Keratinocyte (primary cell): ENCODE measurements at regions not wholly inside any gene's neighbourhood (a gene's known extent, or its start where the extent isn't known, plus 50 kb on each side); places are given as distances from the start of the nearest gene placed in this dataset.

ENCODE experiments used
- DNase-seq: peaks from one replicate; pipeline ENCODE4 v3.0.0-alpha.2; 2011; ENCODE audit warnings: low read depth, missing footprints, low spot score
- FAIRE-seq: peaks from 2 replicates; lab custom pipeline; 2011; peaks lifted over from hg19 to GRCh38; lab: Jason Lieb, UNC
- H2AFZ ChIP-seq: 2 replicates; pipeline ENCODE4 v1.6.0; 2012; ENCODE audit warnings: low read length, control low read depth, inconsistent platforms; ENCODE audit not compliant: control insufficient read depth
- H3K27ac ChIP-seq: 2 replicates; pipeline ENCODE4 v1.5.1; 2011; ENCODE audit warnings: low read length; ENCODE audit not compliant: control insufficient read depth, insufficient read depth
- H3K27me3 ChIP-seq: 3 replicates; pipeline ENCODE4 v1.6.0; 2011; ENCODE audit warnings: low read length; ENCODE audit not compliant: control insufficient read depth, insufficient read depth; ENCODE audit errors: extremely low read depth
- H3K36me3 ChIP-seq, 2 experiments: 2 replicates in 1 of 2; 3 replicates in 1 of 2; pipeline ENCODE4 v1.5.1; 2011; ENCODE audit warnings: low read length in 2 of 2, mild to moderate bottlenecking in 1 of 2; ENCODE audit not compliant: control insufficient read depth in 2 of 2, insufficient read depth in 2 of 2; ENCODE audit errors: extremely low read depth in 1 of 2
- H3K4me1 ChIP-seq: 3 replicates; pipeline ENCODE4 v1.5.1; 2011; ENCODE audit warnings: low read length; ENCODE audit not compliant: control insufficient read depth, insufficient read depth; ENCODE audit errors: extremely low read depth
- H3K4me2 ChIP-seq: 3 replicates; pipeline ENCODE4 v1.6.0; 2011; ENCODE audit warnings: low read depth, low read length; ENCODE audit not compliant: control insufficient read depth, insufficient read depth; ENCODE audit errors: extremely low read depth
- H3K4me3 ChIP-seq, 3 experiments: fragments of 200-600 bp in 1 of 3; sonication (generic) in 1 of 3; 2 replicates in 2 of 3; 3 replicates in 1 of 3; pipeline ENCODE4 v1.5.1; 2011 to 2016; ENCODE audit warnings: low read length in 3 of 3, mild to moderate bottlenecking in 3 of 3, control low read depth in 2 of 3, inconsistent platforms in 1 of 3, low read depth in 1 of 3, mixed read lengths in 1 of 3, mixed run types in 1 of 3, moderate library complexity in 1 of 3; ENCODE audit not compliant: control insufficient read depth in 2 of 3, insufficient read depth in 2 of 3; ENCODE audit errors: extremely low read depth in 1 of 3
- H3K79me2 ChIP-seq: 2 replicates; pipeline ENCODE4 v1.6.0; 2012; ENCODE audit warnings: low read length; ENCODE audit not compliant: control insufficient read depth, insufficient read depth
- H3K9ac ChIP-seq: 3 replicates; pipeline ENCODE4 v1.6.0; 2011; ENCODE audit warnings: low read length; ENCODE audit not compliant: control insufficient read depth, insufficient read depth; ENCODE audit errors: extremely low read depth
- H3K9me1 ChIP-seq: 3 replicates; pipeline ENCODE4 v1.6.0; 2011; ENCODE audit warnings: low read length; ENCODE audit not compliant: control insufficient read depth, insufficient read depth; ENCODE audit errors: extremely low read depth
- H3K9me3 ChIP-seq: 2 replicates; pipeline ENCODE4 v1.5.1; 2012; ENCODE audit warnings: low read depth, low read length; ENCODE audit not compliant: control insufficient read depth
- H4K20me1 ChIP-seq: 3 replicates; pipeline ENCODE4 v1.6.0; 2011; ENCODE audit warnings: low read length; ENCODE audit not compliant: control insufficient read depth, insufficient read depth; ENCODE audit errors: extremely low read depth
- EZH2 ChIP-seq: IDR thresholded peaks from one replicate; pipeline ENCODE4 v1.6.1; 2012; ENCODE audit warnings: inconsistent platforms, mild to moderate bottlenecking, low read length, moderate library complexity
- dilution Hi-C: fragments of 300-500 bp; cut with MboI; formaldehyde crosslinking; loops from one replicate; pipeline ENCODE4 v1.7.0; 2020; ENCODE audit warnings: low sequenced_read_pairs; ENCODE audit not compliant: extremely low pct_ligation_motif_present
- TF ChIP-seq, protein P1 (sequence below), 3 experiments: IDR thresholded peaks in 1 of 3; conservative IDR thresholded peaks in 1 of 3; optimal IDR thresholded peaks in 1 of 3; 2 replicates in 2 of 3; 3 replicates in 1 of 3; pipeline versions ENCODE3 to v1.5.1; 2011; ENCODE audit warnings: low read length in 3 of 3, mild to moderate bottlenecking in 3 of 3, moderate library complexity in 2 of 3, control low read depth in 1 of 3, inconsistent platforms in 1 of 3; ENCODE audit not compliant: insufficient read depth in 2 of 3; ENCODE audit errors: extremely low read depth in 1 of 3

GRCh38 chr5:89484962-89485361 is 602.0 kb upstream of the MEF2C start:
- Histone ChIP-seq H3K4me2 (no peak overlapping the region), H2AFZ (no peak overlapping the region), H3K27ac (no peak overlapping the region), H3K4me3 (no peak overlapping the region), H3K9me1 (no peaks in the 10 kb centered on the region), H3K9ac (no peak overlapping the region), H3K9me3 (no peaks in the 10 kb centered on the region), H3K4me1 (no peaks in the 10 kb centered on the region), H3K79me2 (no peaks in the 10 kb centered on the region), H3K36me3 (no peaks in the 10 kb centered on the region), H3K27me3 (no peaks in the 10 kb centered on the region), H4K20me1 (no peaks in the 10 kb centered on the region)
- DNase-seq = no peak
- no peak for FAIRE-seq
- no peak for TF ChIP-seq EZH2
- TF ChIP-seq, protein P1, sequence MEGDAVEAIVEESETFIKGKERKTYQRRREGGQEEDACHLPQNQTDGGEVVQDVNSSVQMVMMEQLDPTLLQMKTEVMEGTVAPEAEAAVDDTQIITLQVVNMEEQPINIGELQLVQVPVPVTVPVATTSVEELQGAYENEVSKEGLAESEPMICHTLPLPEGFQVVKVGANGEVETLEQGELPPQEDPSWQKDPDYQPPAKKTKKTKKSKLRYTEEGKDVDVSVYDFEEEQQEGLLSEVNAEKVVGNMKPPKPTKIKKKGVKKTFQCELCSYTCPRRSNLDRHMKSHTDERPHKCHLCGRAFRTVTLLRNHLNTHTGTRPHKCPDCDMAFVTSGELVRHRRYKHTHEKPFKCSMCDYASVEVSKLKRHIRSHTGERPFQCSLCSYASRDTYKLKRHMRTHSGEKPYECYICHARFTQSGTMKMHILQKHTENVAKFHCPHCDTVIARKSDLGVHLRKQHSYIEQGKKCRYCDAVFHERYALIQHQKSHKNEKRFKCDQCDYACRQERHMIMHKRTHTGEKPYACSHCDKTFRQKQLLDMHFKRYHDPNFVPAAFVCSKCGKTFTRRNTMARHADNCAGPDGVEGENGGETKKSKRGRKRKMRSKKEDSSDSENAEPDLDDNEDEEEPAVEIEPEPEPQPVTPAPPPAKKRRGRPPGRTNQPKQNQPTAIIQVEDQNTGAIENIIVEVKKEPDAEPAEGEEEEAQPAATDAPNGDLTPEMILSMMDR (optimal IDR thresholded peaks at IDR 0.05 in 1 of 3, IDR thresholded peaks at IDR 0.05 in 1 of 3, conservative IDR thresholded peaks at IDR 0.05 in 1 of 3; ENCODE audit: extremely low read depth in 1 of 3, insufficient read depth in 2 of 3, low read length in 3 of 3) = no peak
- dilution Hi-C loops = no loop called here

DNA sequence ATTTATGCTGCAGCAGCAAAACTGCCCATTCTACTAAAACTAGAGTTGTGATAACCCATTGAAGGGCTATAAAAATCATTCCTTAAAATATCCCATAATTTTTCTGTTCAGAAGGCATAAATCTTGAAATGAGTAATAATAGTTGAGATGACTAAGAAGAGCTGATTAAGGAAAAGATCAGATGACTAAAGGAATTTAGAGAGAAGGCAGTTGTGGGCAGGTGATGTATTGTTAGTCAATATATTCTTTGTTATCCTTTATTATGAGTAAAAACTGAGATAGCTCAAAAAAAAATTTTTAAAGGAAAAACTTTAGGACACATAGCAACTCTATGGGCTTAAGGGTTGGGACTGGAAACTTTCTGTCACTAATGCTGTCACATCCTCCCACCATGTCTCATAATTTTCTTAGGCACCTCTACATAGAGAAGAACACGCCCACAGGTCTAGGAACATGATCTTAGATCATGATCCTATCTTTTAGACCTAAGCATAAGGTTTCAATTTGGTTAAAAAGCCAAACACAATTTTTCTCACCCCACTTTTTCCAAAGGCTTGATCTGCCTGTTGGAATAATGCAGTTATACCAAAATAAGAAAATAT is 597.5 kb upstream of the MEF2C start:
- DNase-seq (no peak), FAIRE-seq (no peak)
- no peaks in the 10 kb centered on the region for H3K79me2 ChIP-seq
- no peaks in the 10 kb centered on the region for H3K36me3 ChIP-seq
- no peak overlapping the region for H3K9ac ChIP-seq
- dilution Hi-C loops = no loop called here
- no peak overlapping the region for H3K27ac ChIP-seq
- no peaks in the 10 kb centered on the region for H3K27me3 ChIP-seq
- no peak overlapping the region for H2AFZ ChIP-seq
- H3K4me3 ChIP-seq = no peak overlapping the region
- H3K9me1 ChIP-seq = no peaks in the 10 kb centered on the region
- TF ChIP-seq, protein P1 (optimal IDR thresholded peaks at IDR 0.05 in 1 of 3, IDR thresholded peaks at IDR 0.05 in 1 of 3, conservative IDR thresholded peaks at IDR 0.05 in 1 of 3; ENCODE audit: extremely low read depth in 1 of 3, insufficient read depth in 2 of 3, low read length in 3 of 3) = no peak
- no peak for TF ChIP-seq EZH2
- no peaks in the 10 kb centered on the region for H3K9me3 ChIP-seq
- H3K4me2 ChIP-seq = no peak overlapping the region
- H3K4me1 ChIP-seq = no peaks in the 10 kb centered on the region
- no peaks in the 10 kb centered on the region for H4K20me1 ChIP-seq
